Skin of body (tissue), 1 donor: ENCODE measurements at regions not wholly inside any gene's neighbourhood (a gene's known extent, or its start where the extent isn't known, plus 50 kb on each side); places are given as distances from the start of the nearest gene placed in this dataset.
"Not testable (repeated sequence)": the region's sequence is repeated elsewhere in the genome, so short reads cannot be mapped to it uniquely, and the experiment has no call there.

ENCODE experiments used
- DNase-seq: peaks from one replicate; lab custom pipeline; 2025; lab: John Stamatoyannopoulos, UW

- DNase-seq = no peak
These were observed 103.8 kb downstream of the IER5 start for GRCh38 chr1:181192316-181192715.

GRCh38 chr1:181202986-181203555 lies 114.6 kb downstream of the IER5 start:
- DNase-seq = no peak

GRCh38 chr1:181204530-181204929 lies 116.0 kb downstream of the IER5 start:
- DNase-seq = no peak

GRCh38 chr1:181205901-181206300 lies 117.4 kb downstream of the IER5 start:
- DNase-seq = no peak

GRCh38 chr1:181206513-181206912 lies 118.0 kb downstream of the IER5 start:
- no peak for DNase-seq

- DNase-seq = no peak
These were observed 118.7 kb downstream of the IER5 start for GRCh38 chr1:181206979-181207790.

GRCh38 chr1:181208083-181208482 lies 119.6 kb downstream of the IER5 start:
- DNase-seq = no peak

- DNase-seq = no peak
These were observed 120.5 kb downstream of the IER5 start for GRCh38 chr1:181208967-181209366.

GRCh38 chr1:181213056-181213455 lies 124.6 kb downstream of the IER5 start:
- no peak for DNase-seq

- no peak for DNase-seq
These were observed 128.1 kb downstream of the IER5 start for GRCh38 chr1:181216591-181216994.

GRCh38 chr1:181219938-181220337 lies 131.4 kb downstream of the IER5 start:
- no peak for DNase-seq

- DNase-seq = no peak
These were observed 132.6 kb downstream of the IER5 start for GRCh38 chr1:181221078-181221477.

- no peak for DNase-seq
These were observed 134.5 kb downstream of the IER5 start for GRCh38 chr1:181222972-181223505.

GRCh38 chr1:181226728-181227127 lies 138.2 kb downstream of the IER5 start:
- not testable (repeated sequence) for DNase-seq

GRCh38 chr1:181239086-181239485 lies 150.6 kb downstream of the IER5 start:
- no peak for DNase-seq

GRCh38 chr1:181246320-181246719 lies 157.8 kb downstream of the IER5 start:
- DNase-seq = not testable (repeated sequence)

GRCh38 chr1:181248361-181248760 lies 159.9 kb downstream of the IER5 start:
- DNase-seq = not testable (repeated sequence)

GRCh38 chr1:181249186-181249585 lies 160.7 kb downstream of the IER5 start:
- DNase-seq = no peak

- DNase-seq = no peak
These were observed 161.5 kb downstream of the IER5 start for GRCh38 chr1:181250038-181250437.

GRCh38 chr1:181251001-181251712 lies 162.7 kb downstream of the IER5 start:
- no peak for DNase-seq

- DNase-seq = no peak
These were observed 163.2 kb downstream of the IER5 start for GRCh38 chr1:181251713-181252075.

GRCh38 chr1:181253601-181254000 lies 165.1 kb downstream of the IER5 start:
- DNase-seq = not testable (repeated sequence)
